ENCODE measurements at regions not wholly inside any gene's neighbourhood (a gene's known extent, or its start where the extent isn't known, plus 50 kb on each side); places are given as distances from the start of the nearest gene placed in this dataset.

DNA sequence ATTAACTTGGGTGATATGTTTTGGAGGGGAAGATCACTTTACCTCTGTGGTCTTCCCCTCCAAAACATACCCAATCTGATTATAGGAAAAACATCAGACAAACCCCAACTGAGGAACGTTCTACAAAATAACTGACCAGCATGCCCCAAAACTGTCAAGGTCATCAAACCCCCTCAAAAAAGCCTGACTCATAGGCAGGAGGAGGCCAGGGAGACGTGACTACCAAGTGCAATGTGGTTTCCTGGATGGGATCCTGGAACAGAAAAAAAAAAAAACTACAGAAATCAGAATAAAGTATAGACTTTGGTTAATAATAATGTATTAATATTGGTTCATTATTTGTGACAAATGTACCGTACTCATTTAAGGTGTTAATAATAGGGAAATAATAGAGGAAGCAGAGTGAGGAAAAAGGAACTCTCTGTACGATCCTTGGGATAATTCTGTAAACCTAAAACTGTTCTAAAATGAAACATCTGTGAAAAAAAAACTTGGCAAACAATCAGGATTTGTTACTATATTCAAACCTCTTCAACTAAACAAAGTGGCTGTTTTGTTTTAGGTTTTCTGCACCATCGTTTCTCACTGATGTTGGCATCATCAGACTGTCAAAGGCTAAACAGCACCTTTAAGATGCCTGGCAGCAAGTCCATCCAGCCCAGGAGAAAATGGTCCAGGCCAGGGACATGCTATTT lies 266.7 kb upstream of the SDK2 start:
- intact Hi-C loops (cut with micrococcal nuclease; ENCODE audit: unreplicated experiment) = no loop called here
- Histone ChIP-seq H3K9me3 (ENCODE audit: control insufficient read depth, insufficient read depth, low read depth, low read length) (0 out of 2 replicates have a peak, but pooled peaks cover 6% of the 10 kb centered on the region), H3K27ac (ENCODE audit: low read length) (no peak overlapping the region), H3K4me3 (ENCODE audit: low read depth in 2 of 2, low read length in 2 of 2) (no peak overlapping the region), H3K4me1 (ENCODE audit: control insufficient read depth, insufficient read depth, low read length) (no peaks in the 10 kb centered on the region), H3K36me3 (ENCODE audit: control insufficient read depth, insufficient read depth, low read length) (no peaks in the 10 kb centered on the region), H3K27me3 (ENCODE audit: control insufficient read depth, insufficient read depth, low read length) (peaks cover 18% of the 10 kb centered on the region; the same call in 1 of the 2 replicates)
- TF ChIP-seq POLR2AphosphoS5 (IDR thresholded peaks at IDR 0.05; ENCODE audit: low read depth, low read length) = no peak
- TF ChIP-seq, protein P1, sequence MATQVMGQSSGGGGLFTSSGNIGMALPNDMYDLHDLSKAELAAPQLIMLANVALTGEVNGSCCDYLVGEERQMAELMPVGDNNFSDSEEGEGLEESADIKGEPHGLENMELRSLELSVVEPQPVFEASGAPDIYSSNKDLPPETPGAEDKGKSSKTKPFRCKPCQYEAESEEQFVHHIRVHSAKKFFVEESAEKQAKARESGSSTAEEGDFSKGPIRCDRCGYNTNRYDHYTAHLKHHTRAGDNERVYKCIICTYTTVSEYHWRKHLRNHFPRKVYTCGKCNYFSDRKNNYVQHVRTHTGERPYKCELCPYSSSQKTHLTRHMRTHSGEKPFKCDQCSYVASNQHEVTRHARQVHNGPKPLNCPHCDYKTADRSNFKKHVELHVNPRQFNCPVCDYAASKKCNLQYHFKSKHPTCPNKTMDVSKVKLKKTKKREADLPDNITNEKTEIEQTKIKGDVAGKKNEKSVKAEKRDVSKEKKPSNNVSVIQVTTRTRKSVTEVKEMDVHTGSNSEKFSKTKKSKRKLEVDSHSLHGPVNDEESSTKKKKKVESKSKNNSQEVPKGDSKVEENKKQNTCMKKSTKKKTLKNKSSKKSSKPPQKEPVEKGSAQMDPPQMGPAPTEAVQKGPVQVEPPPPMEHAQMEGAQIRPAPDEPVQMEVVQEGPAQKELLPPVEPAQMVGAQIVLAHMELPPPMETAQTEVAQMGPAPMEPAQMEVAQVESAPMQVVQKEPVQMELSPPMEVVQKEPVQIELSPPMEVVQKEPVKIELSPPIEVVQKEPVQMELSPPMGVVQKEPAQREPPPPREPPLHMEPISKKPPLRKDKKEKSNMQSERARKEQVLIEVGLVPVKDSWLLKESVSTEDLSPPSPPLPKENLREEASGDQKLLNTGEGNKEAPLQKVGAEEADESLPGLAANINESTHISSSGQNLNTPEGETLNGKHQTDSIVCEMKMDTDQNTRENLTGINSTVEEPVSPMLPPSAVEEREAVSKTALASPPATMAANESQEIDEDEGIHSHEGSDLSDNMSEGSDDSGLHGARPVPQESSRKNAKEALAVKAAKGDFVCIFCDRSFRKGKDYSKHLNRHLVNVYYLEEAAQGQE (IDR thresholded peaks at IDR 0.05; ENCODE audit: insufficient read depth in 1 of 2, low read depth in 2 of 2, low read length in 1 of 2) = no peak
- TF ChIP-seq TCF7L2 (IDR thresholded peaks at IDR 0.05; ENCODE audit: low read depth, low read length) = no peak
- no peak for TF ChIP-seq SIN3A (IDR thresholded peaks at IDR 0.05; ENCODE audit: borderline replicate concordance, insufficient read depth, low read depth, low read length)
- TF ChIP-seq, protein P2, sequence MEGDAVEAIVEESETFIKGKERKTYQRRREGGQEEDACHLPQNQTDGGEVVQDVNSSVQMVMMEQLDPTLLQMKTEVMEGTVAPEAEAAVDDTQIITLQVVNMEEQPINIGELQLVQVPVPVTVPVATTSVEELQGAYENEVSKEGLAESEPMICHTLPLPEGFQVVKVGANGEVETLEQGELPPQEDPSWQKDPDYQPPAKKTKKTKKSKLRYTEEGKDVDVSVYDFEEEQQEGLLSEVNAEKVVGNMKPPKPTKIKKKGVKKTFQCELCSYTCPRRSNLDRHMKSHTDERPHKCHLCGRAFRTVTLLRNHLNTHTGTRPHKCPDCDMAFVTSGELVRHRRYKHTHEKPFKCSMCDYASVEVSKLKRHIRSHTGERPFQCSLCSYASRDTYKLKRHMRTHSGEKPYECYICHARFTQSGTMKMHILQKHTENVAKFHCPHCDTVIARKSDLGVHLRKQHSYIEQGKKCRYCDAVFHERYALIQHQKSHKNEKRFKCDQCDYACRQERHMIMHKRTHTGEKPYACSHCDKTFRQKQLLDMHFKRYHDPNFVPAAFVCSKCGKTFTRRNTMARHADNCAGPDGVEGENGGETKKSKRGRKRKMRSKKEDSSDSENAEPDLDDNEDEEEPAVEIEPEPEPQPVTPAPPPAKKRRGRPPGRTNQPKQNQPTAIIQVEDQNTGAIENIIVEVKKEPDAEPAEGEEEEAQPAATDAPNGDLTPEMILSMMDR (IDR thresholded peaks at IDR 0.05) = no peak
- BruUV-seq (replicated peaks) = no TSS peak
- no peak for DNase-seq (ENCODE audit: low read depth, low spot score)
- POLR2A ChIA-PET = no interaction called here
- no peak for ATAC-seq
- CTCF ChIA-PET = no interaction called here
- in situ Hi-C loops (cut with HindIII; ENCODE audit: low pct_unique_long_range_greater_than_20kb, low sequenced_read_pairs) = no loop called here

DNA sequence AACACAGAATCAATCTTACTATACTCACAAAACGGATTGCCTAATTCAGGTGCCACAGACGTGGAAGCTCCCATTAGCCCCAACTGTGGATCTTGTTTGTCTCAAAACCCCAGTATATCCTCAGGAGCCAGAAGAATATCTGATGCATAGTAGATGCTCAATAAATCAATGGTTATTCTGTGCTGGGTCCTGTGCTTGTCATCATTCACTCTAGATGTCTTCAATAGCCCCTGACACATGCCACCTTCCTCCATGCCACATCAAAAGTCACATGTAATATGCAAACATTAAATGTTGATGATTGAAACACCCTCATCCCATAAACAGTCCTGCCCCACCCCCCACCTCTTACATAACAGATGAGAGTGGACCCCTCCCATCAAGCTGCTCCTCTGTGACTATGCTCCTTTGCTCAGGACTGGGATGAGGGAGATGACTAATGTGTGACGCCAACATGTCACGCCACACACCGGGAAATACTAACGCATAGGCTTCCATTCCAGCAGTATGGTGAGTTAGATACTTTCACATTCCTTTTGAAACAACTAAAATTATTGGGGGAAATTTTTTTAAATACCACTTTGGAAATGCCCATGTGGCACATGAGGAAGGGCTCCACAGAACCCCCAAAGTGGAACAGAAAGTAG lies 267.6 kb upstream of the SDK2 start:
- Histone ChIP-seq H3K9me3 (ENCODE audit: control insufficient read depth, insufficient read depth, low read depth, low read length) (0 out of 2 replicates have a peak, but pooled peaks cover 6% of the 10 kb centered on the region), H3K4me3 (ENCODE audit: low read depth in 2 of 2, low read length in 2 of 2) (no peak overlapping the region), H3K4me1 (ENCODE audit: control insufficient read depth, insufficient read depth, low read length) (no peaks in the 10 kb centered on the region), H3K36me3 (ENCODE audit: control insufficient read depth, insufficient read depth, low read length) (no peaks in the 10 kb centered on the region), H3K27ac (ENCODE audit: low read length) (no peak overlapping the region), H3K27me3 (ENCODE audit: control insufficient read depth, insufficient read depth, low read length) (peaks cover 14% of the 10 kb centered on the region; the same call in 1 of the 2 replicates)
- TF ChIP-seq SIN3A (IDR thresholded peaks at IDR 0.05; ENCODE audit: borderline replicate concordance, insufficient read depth, low read depth, low read length) = no peak
- no peak for TF ChIP-seq POLR2AphosphoS5 (IDR thresholded peaks at IDR 0.05; ENCODE audit: low read depth, low read length)
- no peak for TF ChIP-seq TCF7L2 (IDR thresholded peaks at IDR 0.05; ENCODE audit: low read depth, low read length)
- TF ChIP-seq, protein P2 (IDR thresholded peaks at IDR 0.05) = no peak
- TF ChIP-seq, protein P1 (IDR thresholded peaks at IDR 0.05; ENCODE audit: insufficient read depth in 1 of 2, low read depth in 2 of 2, low read length in 1 of 2) = no peak
- BruUV-seq (replicated peaks) = no TSS peak
- in situ Hi-C loops (cut with HindIII; ENCODE audit: low pct_unique_long_range_greater_than_20kb, low sequenced_read_pairs) (no loop called here), intact Hi-C loops (cut with micrococcal nuclease; ENCODE audit: unreplicated experiment) (no loop called here)
- POLR2A ChIA-PET = no interaction called here
- CTCF ChIA-PET = no interaction called here
- ATAC-seq (no peak), DNase-seq (ENCODE audit: low read depth, low spot score) (no peak)

Measured in Panc1 (cell line).